ENCODE measurements at regions not wholly inside any gene's neighbourhood (a gene's known extent, or its start where the extent isn't known, plus 50 kb on each side); places are given as distances from the start of the nearest gene placed in this dataset.
A peak's percentile ranks its signal among the peaks of the same experiment; 100 is the strongest.
"Not testable (repeated sequence)": the region's sequence is repeated elsewhere in the genome, so short reads cannot be mapped to it uniquely, and the experiment has no call there.

GRCh38 chr1:229015806-229016205 lies 255.1 kb upstream of the RAB4A start:
- intact Hi-C loops (cut with micrococcal nuclease), result no loop called here
- no peak overlapping the region for H3K27ac Mint-ChIP-seq
- H3K36me3 Mint-ChIP-seq (ENCODE audit: low read depth), result no peaks in the 10 kb centered on the region
- no peaks in the 10 kb centered on the region for H3K4me1 Mint-ChIP-seq (ENCODE audit: low read depth)
- no peak overlapping the region for H3K4me3 Mint-ChIP-seq
- DNase-seq (ENCODE audit: low spot score), result no peak
- H3K27me3 Mint-ChIP-seq (ENCODE audit: insufficient read depth), result peaks cover 11% of the 10 kb centered on the region
- H3K9me3 Mint-ChIP-seq, result no peaks in the 10 kb centered on the region

GRCh38 chr1:229017091-229017490 lies 253.8 kb upstream of the RAB4A start:
- Mint-ChIP-seq H3K4me1 (ENCODE audit: low read depth) (no peaks in the 10 kb centered on the region), H3K4me3 (no peak overlapping the region), H3K27me3 (ENCODE audit: insufficient read depth) (peaks cover 11% of the 10 kb centered on the region), H3K9me3 (no peaks in the 10 kb centered on the region), H3K36me3 (ENCODE audit: low read depth) (no peaks in the 10 kb centered on the region), H3K27ac (no peak overlapping the region)
- no peak for DNase-seq (ENCODE audit: low spot score)
- intact Hi-C loops (cut with micrococcal nuclease), result no loop called here

GRCh38 chr1:229018674-229019295 lies 252.1 kb upstream of the RAB4A start:
- no peak for DNase-seq (ENCODE audit: low spot score)
- no peak overlapping the region for H3K4me3 Mint-ChIP-seq
- no peaks in the 10 kb centered on the region for H3K9me3 Mint-ChIP-seq
- no peaks in the 10 kb centered on the region for H3K36me3 Mint-ChIP-seq (ENCODE audit: low read depth)
- peaks cover 7% of the 10 kb centered on the region for H3K27me3 Mint-ChIP-seq (ENCODE audit: insufficient read depth)
- H3K4me1 Mint-ChIP-seq (ENCODE audit: low read depth), result no peaks in the 10 kb centered on the region
- no peak overlapping the region for H3K27ac Mint-ChIP-seq
- intact Hi-C loops (cut with micrococcal nuclease), result no loop called here

- Mint-ChIP-seq H3K4me3 (no peak overlapping the region), H3K9me3 (no peaks in the 10 kb centered on the region), H3K27ac (no peak overlapping the region), H3K4me1 (ENCODE audit: low read depth) (no peaks in the 10 kb centered on the region), H3K27me3 (ENCODE audit: insufficient read depth) (no peaks in the 10 kb centered on the region), H3K36me3 (ENCODE audit: low read depth) (no peaks in the 10 kb centered on the region)
- no peak for DNase-seq (ENCODE audit: low spot score)
- intact Hi-C loops (cut with micrococcal nuclease), result no loop called here
Observed at GRCh38 chr1:229019663-229020271, 251.1 kb upstream of the RAB4A start.

- H3K4me3 Mint-ChIP-seq; H3K4me1 Mint-ChIP-seq (ENCODE audit: low read depth); DNase-seq (ENCODE audit: low spot score); intact Hi-C loops (cut with micrococcal nuclease); H3K27me3 Mint-ChIP-seq (ENCODE audit: insufficient read depth); H3K36me3 Mint-ChIP-seq (ENCODE audit: low read depth); H3K27ac Mint-ChIP-seq; H3K9me3 Mint-ChIP-seq: not testable (repeated sequence)
Observed at GRCh38 chr1:229021034-229021433, 249.9 kb upstream of the RAB4A start.

GRCh38 chr1:229022595-229023333 lies 248.1 kb upstream of the RAB4A start:
- Mint-ChIP-seq H3K9me3 (no peaks in the 10 kb centered on the region), H3K27ac (no peak overlapping the region), H3K4me3 (no peak overlapping the region), H3K27me3 (ENCODE audit: insufficient read depth) (no peaks in the 10 kb centered on the region), H3K4me1 (ENCODE audit: low read depth) (peaks cover 8% of the 10 kb centered on the region), H3K36me3 (ENCODE audit: low read depth) (no peaks in the 10 kb centered on the region)
- DNase-seq (ENCODE audit: low spot score), result no peak
- intact Hi-C loops (cut with micrococcal nuclease), result no loop called here

- no peaks in the 10 kb centered on the region for H3K36me3 Mint-ChIP-seq (ENCODE audit: low read depth)
- H3K27me3 Mint-ChIP-seq (ENCODE audit: insufficient read depth), result no peaks in the 10 kb centered on the region
- no peak for DNase-seq (ENCODE audit: low spot score)
- no peak overlapping the region for H3K27ac Mint-ChIP-seq
- intact Hi-C loops (cut with micrococcal nuclease), result no loop called here
- no peak overlapping the region for H3K4me3 Mint-ChIP-seq
- H3K4me1 Mint-ChIP-seq (ENCODE audit: low read depth), result peaks cover 10% of the 10 kb centered on the region
- no peaks in the 10 kb centered on the region for H3K9me3 Mint-ChIP-seq
Observed at GRCh38 chr1:229023651-229024300, 247.1 kb upstream of the RAB4A start.

GRCh38 chr1:229024528-229025130 lies 246.3 kb upstream of the RAB4A start:
- Mint-ChIP-seq H3K4me1 (ENCODE audit: low read depth) (peaks cover 10% of the 10 kb centered on the region), H3K27me3 (ENCODE audit: insufficient read depth) (no peaks in the 10 kb centered on the region), H3K36me3 (ENCODE audit: low read depth) (no peaks in the 10 kb centered on the region), H3K4me3 (no peak overlapping the region), H3K9me3 (no peaks in the 10 kb centered on the region), H3K27ac (no peak overlapping the region)
- no peak for DNase-seq (ENCODE audit: low spot score)
- intact Hi-C loops (cut with micrococcal nuclease), result no loop called here

GRCh38 chr1:229025576-229025975 lies 245.3 kb upstream of the RAB4A start:
- H3K4me1 Mint-ChIP-seq (ENCODE audit: low read depth), result peaks cover 10% of the 10 kb centered on the region
- no peaks in the 10 kb centered on the region for H3K36me3 Mint-ChIP-seq (ENCODE audit: low read depth)
- intact Hi-C loops (cut with micrococcal nuclease), result no loop called here
- H3K27me3 Mint-ChIP-seq (ENCODE audit: insufficient read depth), result no peaks in the 10 kb centered on the region
- no peak overlapping the region for H3K27ac Mint-ChIP-seq
- H3K4me3 Mint-ChIP-seq, result no peak overlapping the region
- no peaks in the 10 kb centered on the region for H3K9me3 Mint-ChIP-seq
- no peak for DNase-seq (ENCODE audit: low spot score)

- H3K36me3 Mint-ChIP-seq (ENCODE audit: low read depth), result no peaks in the 10 kb centered on the region
- no peaks in the 10 kb centered on the region for H3K9me3 Mint-ChIP-seq
- no peaks in the 10 kb centered on the region for H3K27me3 Mint-ChIP-seq (ENCODE audit: insufficient read depth)
- H3K27ac Mint-ChIP-seq, result peak overlapping the region; percentile 20
- intact Hi-C loops (cut with micrococcal nuclease), result no loop called here
- DNase-seq (ENCODE audit: low spot score), result no peak
- peaks cover 10% of the 10 kb centered on the region for H3K4me1 Mint-ChIP-seq (ENCODE audit: low read depth)
- H3K4me3 Mint-ChIP-seq, result no peak overlapping the region
Observed at GRCh38 chr1:229027158-229027557, 243.8 kb upstream of the RAB4A start.

GRCh38 chr1:229027622-229028182 lies 243.2 kb upstream of the RAB4A start:
- peaks cover 11% of the 10 kb centered on the region for H3K4me1 Mint-ChIP-seq (ENCODE audit: low read depth)
- peak; percentile 11 for DNase-seq (ENCODE audit: low spot score)
- H3K27ac Mint-ChIP-seq, result peak overlapping the region; percentile 20
- no peaks in the 10 kb centered on the region for H3K36me3 Mint-ChIP-seq (ENCODE audit: low read depth)
- intact Hi-C loops (cut with micrococcal nuclease), result no loop called here
- H3K4me3 Mint-ChIP-seq, result peak overlapping the region; percentile 70
- peaks cover 2% of the 10 kb centered on the region for H3K27me3 Mint-ChIP-seq (ENCODE audit: insufficient read depth)
- no peaks in the 10 kb centered on the region for H3K9me3 Mint-ChIP-seq

- Mint-ChIP-seq H3K27me3 (ENCODE audit: insufficient read depth) (peaks cover 5% of the 10 kb centered on the region), H3K4me1 (ENCODE audit: low read depth) (peaks cover 16% of the 10 kb centered on the region), H3K36me3 (ENCODE audit: low read depth) (no peaks in the 10 kb centered on the region), H3K4me3 (no peak overlapping the region), H3K27ac (no peak overlapping the region), H3K9me3 (no peaks in the 10 kb centered on the region)
- intact Hi-C loops (cut with micrococcal nuclease), result no loop called here
- no peak for DNase-seq (ENCODE audit: low spot score)
Observed at GRCh38 chr1:229028544-229028943, 242.4 kb upstream of the RAB4A start.
